ENCODE measurements at regions not wholly inside any gene's neighbourhood (a gene's known extent, or its start where the extent isn't known, plus 50 kb on each side); places are given as distances from the start of the nearest gene placed in this dataset.

DNA sequence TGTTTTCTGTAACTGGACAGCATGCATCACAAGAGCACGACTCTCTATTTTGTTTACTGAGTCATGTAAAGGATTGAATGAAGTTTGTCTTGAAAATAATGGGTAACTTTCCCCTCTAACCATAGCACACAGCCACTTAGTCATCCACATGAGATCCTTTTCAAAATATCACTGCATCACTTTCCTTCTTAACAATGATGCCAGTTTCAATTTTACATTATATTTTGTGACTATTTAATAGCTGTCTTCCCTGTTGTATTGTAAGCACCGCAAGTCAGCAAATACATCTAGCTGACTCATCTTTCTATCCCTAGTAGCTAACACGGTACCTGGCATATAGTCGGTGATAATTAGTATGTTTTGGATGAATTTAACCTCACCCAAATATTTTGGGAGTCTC lies 83.3 kb upstream of the PPM1H start:
- no peak for TF ChIP-seq POLR2A (conservative IDR thresholded peaks at IDR 0.05)
- TF ChIP-seq EZH2 (IDR thresholded peaks at IDR 0.05; ENCODE audit: borderline replicate concordance, low read depth, low read length) = no peak
- TF ChIP-seq, protein P1, sequence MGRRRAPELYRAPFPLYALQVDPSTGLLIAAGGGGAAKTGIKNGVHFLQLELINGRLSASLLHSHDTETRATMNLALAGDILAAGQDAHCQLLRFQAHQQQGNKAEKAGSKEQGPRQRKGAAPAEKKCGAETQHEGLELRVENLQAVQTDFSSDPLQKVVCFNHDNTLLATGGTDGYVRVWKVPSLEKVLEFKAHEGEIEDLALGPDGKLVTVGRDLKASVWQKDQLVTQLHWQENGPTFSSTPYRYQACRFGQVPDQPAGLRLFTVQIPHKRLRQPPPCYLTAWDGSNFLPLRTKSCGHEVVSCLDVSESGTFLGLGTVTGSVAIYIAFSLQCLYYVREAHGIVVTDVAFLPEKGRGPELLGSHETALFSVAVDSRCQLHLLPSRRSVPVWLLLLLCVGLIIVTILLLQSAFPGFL (CRISPR knock-in tag; IDR thresholded peaks at IDR 0.05) = no peak
- TF ChIP-seq, protein P2, sequence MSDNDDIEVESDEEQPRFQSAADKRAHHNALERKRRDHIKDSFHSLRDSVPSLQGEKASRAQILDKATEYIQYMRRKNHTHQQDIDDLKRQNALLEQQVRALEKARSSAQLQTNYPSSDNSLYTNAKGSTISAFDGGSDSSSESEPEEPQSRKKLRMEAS (CRISPR knock-in tag; IDR thresholded peaks at IDR 0.05) = no peak
- no peak for TF ChIP-seq NEUROD1 (IDR thresholded peaks at IDR 0.05; ENCODE audit: borderline replicate concordance, low read depth, low read length, partially characterized antibody)
- no peak for TF ChIP-seq CC2D1A (IDR thresholded peaks at IDR 0.05)
- TF ChIP-seq KLF13 (tag; IDR thresholded peaks at IDR 0.05; ENCODE audit: borderline replicate concordance, low read depth) = no peak
- TF ChIP-seq, protein P3, sequence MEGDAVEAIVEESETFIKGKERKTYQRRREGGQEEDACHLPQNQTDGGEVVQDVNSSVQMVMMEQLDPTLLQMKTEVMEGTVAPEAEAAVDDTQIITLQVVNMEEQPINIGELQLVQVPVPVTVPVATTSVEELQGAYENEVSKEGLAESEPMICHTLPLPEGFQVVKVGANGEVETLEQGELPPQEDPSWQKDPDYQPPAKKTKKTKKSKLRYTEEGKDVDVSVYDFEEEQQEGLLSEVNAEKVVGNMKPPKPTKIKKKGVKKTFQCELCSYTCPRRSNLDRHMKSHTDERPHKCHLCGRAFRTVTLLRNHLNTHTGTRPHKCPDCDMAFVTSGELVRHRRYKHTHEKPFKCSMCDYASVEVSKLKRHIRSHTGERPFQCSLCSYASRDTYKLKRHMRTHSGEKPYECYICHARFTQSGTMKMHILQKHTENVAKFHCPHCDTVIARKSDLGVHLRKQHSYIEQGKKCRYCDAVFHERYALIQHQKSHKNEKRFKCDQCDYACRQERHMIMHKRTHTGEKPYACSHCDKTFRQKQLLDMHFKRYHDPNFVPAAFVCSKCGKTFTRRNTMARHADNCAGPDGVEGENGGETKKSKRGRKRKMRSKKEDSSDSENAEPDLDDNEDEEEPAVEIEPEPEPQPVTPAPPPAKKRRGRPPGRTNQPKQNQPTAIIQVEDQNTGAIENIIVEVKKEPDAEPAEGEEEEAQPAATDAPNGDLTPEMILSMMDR (IDR thresholded peaks at IDR 0.05 in 2 of 3, conservative IDR thresholded peaks at IDR 0.05 in 1 of 3; ENCODE audit: insufficient read depth in 2 of 3, low read depth in 1 of 3, low read length in 3 of 3) = no peak
- TF ChIP-seq, protein P4, sequence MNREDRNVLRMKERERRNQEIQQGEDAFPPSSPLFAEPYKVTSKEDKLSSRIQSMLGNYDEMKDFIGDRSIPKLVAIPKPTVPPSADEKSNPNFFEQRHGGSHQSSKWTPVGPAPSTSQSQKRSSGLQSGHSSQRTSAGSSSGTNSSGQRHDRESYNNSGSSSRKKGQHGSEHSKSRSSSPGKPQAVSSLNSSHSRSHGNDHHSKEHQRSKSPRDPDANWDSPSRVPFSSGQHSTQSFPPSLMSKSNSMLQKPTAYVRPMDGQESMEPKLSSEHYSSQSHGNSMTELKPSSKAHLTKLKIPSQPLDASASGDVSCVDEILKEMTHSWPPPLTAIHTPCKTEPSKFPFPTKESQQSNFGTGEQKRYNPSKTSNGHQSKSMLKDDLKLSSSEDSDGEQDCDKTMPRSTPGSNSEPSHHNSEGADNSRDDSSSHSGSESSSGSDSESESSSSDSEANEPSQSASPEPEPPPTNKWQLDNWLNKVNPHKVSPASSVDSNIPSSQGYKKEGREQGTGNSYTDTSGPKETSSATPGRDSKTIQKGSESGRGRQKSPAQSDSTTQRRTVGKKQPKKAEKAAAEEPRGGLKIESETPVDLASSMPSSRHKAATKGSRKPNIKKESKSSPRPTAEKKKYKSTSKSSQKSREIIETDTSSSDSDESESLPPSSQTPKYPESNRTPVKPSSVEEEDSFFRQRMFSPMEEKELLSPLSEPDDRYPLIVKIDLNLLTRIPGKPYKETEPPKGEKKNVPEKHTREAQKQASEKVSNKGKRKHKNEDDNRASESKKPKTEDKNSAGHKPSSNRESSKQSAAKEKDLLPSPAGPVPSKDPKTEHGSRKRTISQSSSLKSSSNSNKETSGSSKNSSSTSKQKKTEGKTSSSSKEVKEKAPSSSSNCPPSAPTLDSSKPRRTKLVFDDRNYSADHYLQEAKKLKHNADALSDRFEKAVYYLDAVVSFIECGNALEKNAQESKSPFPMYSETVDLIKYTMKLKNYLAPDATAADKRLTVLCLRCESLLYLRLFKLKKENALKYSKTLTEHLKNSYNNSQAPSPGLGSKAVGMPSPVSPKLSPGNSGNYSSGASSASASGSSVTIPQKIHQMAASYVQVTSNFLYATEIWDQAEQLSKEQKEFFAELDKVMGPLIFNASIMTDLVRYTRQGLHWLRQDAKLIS (CRISPR knock-in tag; IDR thresholded peaks at IDR 0.05) = no peak
- no peak for TF ChIP-seq POLR2AphosphoS5 (IDR thresholded peaks at IDR 0.05; ENCODE audit: control insufficient read depth, insufficient read depth, low read depth, low read length)
- TF ChIP-seq, protein P5, sequence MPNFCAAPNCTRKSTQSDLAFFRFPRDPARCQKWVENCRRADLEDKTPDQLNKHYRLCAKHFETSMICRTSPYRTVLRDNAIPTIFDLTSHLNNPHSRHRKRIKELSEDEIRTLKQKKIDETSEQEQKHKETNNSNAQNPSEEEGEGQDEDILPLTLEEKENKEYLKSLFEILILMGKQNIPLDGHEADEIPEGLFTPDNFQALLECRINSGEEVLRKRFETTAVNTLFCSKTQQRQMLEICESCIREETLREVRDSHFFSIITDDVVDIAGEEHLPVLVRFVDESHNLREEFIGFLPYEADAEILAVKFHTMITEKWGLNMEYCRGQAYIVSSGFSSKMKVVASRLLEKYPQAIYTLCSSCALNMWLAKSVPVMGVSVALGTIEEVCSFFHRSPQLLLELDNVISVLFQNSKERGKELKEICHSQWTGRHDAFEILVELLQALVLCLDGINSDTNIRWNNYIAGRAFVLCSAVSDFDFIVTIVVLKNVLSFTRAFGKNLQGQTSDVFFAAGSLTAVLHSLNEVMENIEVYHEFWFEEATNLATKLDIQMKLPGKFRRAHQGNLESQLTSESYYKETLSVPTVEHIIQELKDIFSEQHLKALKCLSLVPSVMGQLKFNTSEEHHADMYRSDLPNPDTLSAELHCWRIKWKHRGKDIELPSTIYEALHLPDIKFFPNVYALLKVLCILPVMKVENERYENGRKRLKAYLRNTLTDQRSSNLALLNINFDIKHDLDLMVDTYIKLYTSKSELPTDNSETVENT (CRISPR knock-in tag; IDR thresholded peaks at IDR 0.05) = no peak
- TF ChIP-seq, protein P6, sequence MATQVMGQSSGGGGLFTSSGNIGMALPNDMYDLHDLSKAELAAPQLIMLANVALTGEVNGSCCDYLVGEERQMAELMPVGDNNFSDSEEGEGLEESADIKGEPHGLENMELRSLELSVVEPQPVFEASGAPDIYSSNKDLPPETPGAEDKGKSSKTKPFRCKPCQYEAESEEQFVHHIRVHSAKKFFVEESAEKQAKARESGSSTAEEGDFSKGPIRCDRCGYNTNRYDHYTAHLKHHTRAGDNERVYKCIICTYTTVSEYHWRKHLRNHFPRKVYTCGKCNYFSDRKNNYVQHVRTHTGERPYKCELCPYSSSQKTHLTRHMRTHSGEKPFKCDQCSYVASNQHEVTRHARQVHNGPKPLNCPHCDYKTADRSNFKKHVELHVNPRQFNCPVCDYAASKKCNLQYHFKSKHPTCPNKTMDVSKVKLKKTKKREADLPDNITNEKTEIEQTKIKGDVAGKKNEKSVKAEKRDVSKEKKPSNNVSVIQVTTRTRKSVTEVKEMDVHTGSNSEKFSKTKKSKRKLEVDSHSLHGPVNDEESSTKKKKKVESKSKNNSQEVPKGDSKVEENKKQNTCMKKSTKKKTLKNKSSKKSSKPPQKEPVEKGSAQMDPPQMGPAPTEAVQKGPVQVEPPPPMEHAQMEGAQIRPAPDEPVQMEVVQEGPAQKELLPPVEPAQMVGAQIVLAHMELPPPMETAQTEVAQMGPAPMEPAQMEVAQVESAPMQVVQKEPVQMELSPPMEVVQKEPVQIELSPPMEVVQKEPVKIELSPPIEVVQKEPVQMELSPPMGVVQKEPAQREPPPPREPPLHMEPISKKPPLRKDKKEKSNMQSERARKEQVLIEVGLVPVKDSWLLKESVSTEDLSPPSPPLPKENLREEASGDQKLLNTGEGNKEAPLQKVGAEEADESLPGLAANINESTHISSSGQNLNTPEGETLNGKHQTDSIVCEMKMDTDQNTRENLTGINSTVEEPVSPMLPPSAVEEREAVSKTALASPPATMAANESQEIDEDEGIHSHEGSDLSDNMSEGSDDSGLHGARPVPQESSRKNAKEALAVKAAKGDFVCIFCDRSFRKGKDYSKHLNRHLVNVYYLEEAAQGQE (IDR thresholded peaks at IDR 0.05; ENCODE audit: borderline replicate concordance) = no peak
- TF ChIP-seq, protein P6 (CRISPR knock-in tag; IDR thresholded peaks at IDR 0.05; ENCODE audit: low read depth) = no peak

Measured in K562 (cell line).